Suprapubic skin (tissue), 4 donors: ENCODE measurements at regions not wholly inside any gene's neighbourhood (a gene's known extent, or its start where the extent isn't known, plus 50 kb on each side); places are given as distances from the start of the nearest gene placed in this dataset.

ENCODE experiments used
- POLR2A ChIP-seq, 2 donors: fragments of 450-650 bp; IDR thresholded peaks; one replicate each; pipeline ENCODE4 v1.6.1; 2017; ENCODE audit warnings: antibody characterized with exemption in 2 of 2, mild to moderate bottlenecking in 2 of 2, moderate library complexity in 2 of 2
- POLR2AphosphoS5 ChIP-seq, 3 donors: sonication (generic); formaldehyde crosslinking; IDR thresholded peaks; one replicate each; pipeline ENCODE4 v1.6.1; 2017; ENCODE audit warnings: antibody characterized with exemption in 3 of 3
- TF ChIP-seq, protein P1 (sequence below), 2 donors: fragments of 200-600 bp in 1 of 2; fragments of 450-650 bp in 1 of 2; sonication (generic) in 1 of 2; IDR thresholded peaks; one replicate each; pipeline ENCODE4 v1.5.1; 2016 to 2019; ENCODE audit warnings: antibody characterized with exemption in 2 of 2, mild to moderate bottlenecking in 1 of 2, moderate library complexity in 1 of 2

DNA sequence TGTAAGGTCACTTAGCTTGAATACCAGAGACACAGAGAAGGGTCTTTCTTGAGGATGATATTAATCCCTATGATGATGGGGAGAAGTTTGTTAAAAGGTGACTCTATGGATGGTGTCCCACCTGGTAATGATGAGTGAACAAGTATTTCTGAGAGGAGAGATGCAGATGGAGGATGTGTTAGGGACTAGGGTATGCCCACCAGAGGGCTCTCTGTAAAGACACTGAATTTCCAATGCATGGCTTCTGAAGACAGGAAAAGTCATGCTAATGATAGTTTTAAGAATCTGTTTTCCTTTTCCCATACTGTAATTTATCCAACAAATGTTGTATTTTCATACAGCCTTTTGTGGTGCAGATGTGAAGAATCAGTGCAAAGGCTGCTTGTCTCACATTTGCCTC lies 1250.9 kb upstream of the CELF2 start:
- TF ChIP-seq, protein P1, sequence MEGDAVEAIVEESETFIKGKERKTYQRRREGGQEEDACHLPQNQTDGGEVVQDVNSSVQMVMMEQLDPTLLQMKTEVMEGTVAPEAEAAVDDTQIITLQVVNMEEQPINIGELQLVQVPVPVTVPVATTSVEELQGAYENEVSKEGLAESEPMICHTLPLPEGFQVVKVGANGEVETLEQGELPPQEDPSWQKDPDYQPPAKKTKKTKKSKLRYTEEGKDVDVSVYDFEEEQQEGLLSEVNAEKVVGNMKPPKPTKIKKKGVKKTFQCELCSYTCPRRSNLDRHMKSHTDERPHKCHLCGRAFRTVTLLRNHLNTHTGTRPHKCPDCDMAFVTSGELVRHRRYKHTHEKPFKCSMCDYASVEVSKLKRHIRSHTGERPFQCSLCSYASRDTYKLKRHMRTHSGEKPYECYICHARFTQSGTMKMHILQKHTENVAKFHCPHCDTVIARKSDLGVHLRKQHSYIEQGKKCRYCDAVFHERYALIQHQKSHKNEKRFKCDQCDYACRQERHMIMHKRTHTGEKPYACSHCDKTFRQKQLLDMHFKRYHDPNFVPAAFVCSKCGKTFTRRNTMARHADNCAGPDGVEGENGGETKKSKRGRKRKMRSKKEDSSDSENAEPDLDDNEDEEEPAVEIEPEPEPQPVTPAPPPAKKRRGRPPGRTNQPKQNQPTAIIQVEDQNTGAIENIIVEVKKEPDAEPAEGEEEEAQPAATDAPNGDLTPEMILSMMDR (IDR thresholded peaks at IDR 0.05): no peak
- TF ChIP-seq POLR2A (IDR thresholded peaks at IDR 0.05) (no peak), POLR2AphosphoS5 (IDR thresholded peaks at IDR 0.05) (no peak)
